ENCODE measurements at regions not wholly inside any gene's neighbourhood (a gene's known extent, or its start where the extent isn't known, plus 50 kb on each side); places are given as distances from the start of the nearest gene placed in this dataset.

DNA sequence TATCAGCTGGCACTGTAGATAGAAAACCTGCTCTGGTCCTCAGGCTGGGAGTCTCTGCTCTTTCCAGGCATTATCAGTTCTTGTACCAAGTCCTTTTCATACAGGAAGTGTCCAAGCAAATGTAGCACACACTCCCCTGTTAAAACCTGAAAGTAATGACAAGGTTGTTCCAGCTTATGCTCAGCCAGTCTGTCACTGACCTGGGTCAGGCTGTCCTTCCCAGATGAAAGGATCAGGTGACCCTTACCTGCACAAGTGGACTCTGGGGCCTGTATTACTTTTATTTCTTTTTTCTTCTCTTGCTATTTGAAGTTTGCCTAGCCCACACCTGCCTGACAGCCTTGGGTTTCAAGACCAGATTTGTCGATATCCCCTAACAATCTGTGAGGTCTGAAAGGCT is 156.3 kb upstream of the SESN3 start:
- Histone ChIP-seq H4K20me1 (ENCODE audit: low read length) (no peaks in the 10 kb centered on the region), H3K27me3 (ENCODE audit: low read length) (peaks cover 9% of the 10 kb centered on the region; the same call in 1 of the 2 replicates), H3K9me3 (ENCODE audit: low read length) (no peaks in the 10 kb centered on the region), H3K36me3 (ENCODE audit: low read depth, low read length) (no peaks in the 10 kb centered on the region), H3K4me3 (ENCODE audit: low read length) (no peak overlapping the region), H3F3A (ENCODE audit: low read length, unreplicated experiment) (no peaks in the 10 kb centered on the region), H2AFZ (ENCODE audit: low read length) (no peak overlapping the region), H3K9ac (ENCODE audit: low read length) (no peak overlapping the region), H3K4me2 (ENCODE audit: low read length) (no peak overlapping the region), H3K4me1 (ENCODE audit: insufficient read depth, low read length) (no peaks in the 10 kb centered on the region), H3K79me2 (ENCODE audit: low read length) (no peaks in the 10 kb centered on the region), H3K27ac (ENCODE audit: low read length) (no peak overlapping the region), H3K9me2 (replicated peaks; ENCODE audit: low read length) (no peaks in the 10 kb centered on the region)
- no TSS peak for BruUV-seq (replicated peaks)
- CTCF ChIA-PET, result no interaction called here
- intact Hi-C loops (cut with micrococcal nuclease), result no loop called here
- TF ChIP-seq EZH2phosphoT487 (IDR thresholded peaks at IDR 0.05; ENCODE audit: borderline replicate concordance, low read length) (no peak), CTCF (conservative IDR thresholded peaks at IDR 0.05; ENCODE audit: low read depth, low read length) (no peak), EZH2 (IDR thresholded peaks at IDR 0.05; ENCODE audit: low read length, unreplicated experiment) (no peak)
- DNase-seq, result no peak
- POLR2A ChIA-PET (ENCODE audit: unreplicated experiment), result no interaction called here
- ATAC-seq, result no peak

DNA sequence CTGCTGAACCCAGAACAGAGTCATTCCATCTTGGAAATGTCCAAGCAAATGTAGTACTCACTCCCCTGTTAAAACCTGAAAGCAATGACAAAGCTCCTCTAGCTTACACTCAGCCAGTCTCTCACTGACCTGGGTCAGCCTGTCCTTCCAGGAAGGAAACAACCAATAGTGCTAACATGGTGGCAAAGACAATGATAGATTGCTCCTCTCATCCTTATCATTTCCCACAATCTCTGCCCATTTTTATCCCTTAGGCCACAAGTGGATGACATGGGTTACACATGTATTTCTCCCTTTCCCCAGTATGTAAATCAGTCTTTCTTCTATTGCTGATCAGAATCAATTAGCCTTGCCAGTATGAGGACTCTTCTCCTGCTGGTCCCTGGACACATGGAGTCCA is 154.6 kb upstream of the SESN3 start:
- no peak overlapping the region for H3K9ac ChIP-seq (ENCODE audit: low read length)
- no peaks in the 10 kb centered on the region for H3K9me2 ChIP-seq (replicated peaks; ENCODE audit: low read length)
- no TSS peak for BruUV-seq (replicated peaks)
- H3K4me2 ChIP-seq (ENCODE audit: low read length), result no peak overlapping the region
- no peaks in the 10 kb centered on the region for H3F3A ChIP-seq (ENCODE audit: low read length, unreplicated experiment)
- ChIA-PET CTCF (no interaction called here), POLR2A (ENCODE audit: unreplicated experiment) (no interaction called here)
- peaks cover 15% of the 10 kb centered on the region; the same call in 1 of the 2 replicates for H3K27me3 ChIP-seq (ENCODE audit: low read length)
- H3K4me1 ChIP-seq (ENCODE audit: insufficient read depth, low read length), result no peaks in the 10 kb centered on the region
- no peak overlapping the region for H3K4me3 ChIP-seq (ENCODE audit: low read length)
- no peak overlapping the region for H2AFZ ChIP-seq (ENCODE audit: low read length)
- H3K36me3 ChIP-seq (ENCODE audit: low read depth, low read length), result no peaks in the 10 kb centered on the region
- no peaks in the 10 kb centered on the region for H4K20me1 ChIP-seq (ENCODE audit: low read length)
- intact Hi-C loops (cut with micrococcal nuclease), result no loop called here
- no peak overlapping the region for H3K27ac ChIP-seq (ENCODE audit: low read length)
- no peaks in the 10 kb centered on the region for H3K9me3 ChIP-seq (ENCODE audit: low read length)
- ATAC-seq, result no peak
- no peak for DNase-seq
- H3K79me2 ChIP-seq (ENCODE audit: low read length), result no peaks in the 10 kb centered on the region
- no peak for TF ChIP-seq EZH2phosphoT487 (IDR thresholded peaks at IDR 0.05; ENCODE audit: borderline replicate concordance, low read length)
- no peak for TF ChIP-seq CTCF (conservative IDR thresholded peaks at IDR 0.05; ENCODE audit: low read depth, low read length)
- TF ChIP-seq EZH2 (IDR thresholded peaks at IDR 0.05; ENCODE audit: low read length, unreplicated experiment), result no peak

- CTCF ChIA-PET, result no interaction called here
- Histone ChIP-seq H3K27ac (ENCODE audit: low read length) (no peak overlapping the region), H3K4me1 (ENCODE audit: insufficient read depth, low read length) (no peaks in the 10 kb centered on the region), H2AFZ (ENCODE audit: low read length) (no peak overlapping the region), H3K9me3 (ENCODE audit: low read length) (no peaks in the 10 kb centered on the region), H3K27me3 (ENCODE audit: low read length) (peaks cover 24% of the 10 kb centered on the region; the same call in 1 of the 2 replicates), H3K4me3 (ENCODE audit: low read length) (no peak overlapping the region), H3F3A (ENCODE audit: low read length, unreplicated experiment) (no peaks in the 10 kb centered on the region), H3K79me2 (ENCODE audit: low read length) (no peaks in the 10 kb centered on the region), H4K20me1 (ENCODE audit: low read length) (no peaks in the 10 kb centered on the region), H3K9ac (ENCODE audit: low read length) (no peak overlapping the region), H3K9me2 (replicated peaks; ENCODE audit: low read length) (no peaks in the 10 kb centered on the region), H3K4me2 (ENCODE audit: low read length) (no peak overlapping the region), H3K36me3 (ENCODE audit: low read depth, low read length) (no peaks in the 10 kb centered on the region)
- TF ChIP-seq EZH2 (IDR thresholded peaks at IDR 0.05; ENCODE audit: low read length, unreplicated experiment) (no peak), EZH2phosphoT487 (IDR thresholded peaks at IDR 0.05; ENCODE audit: borderline replicate concordance, low read length) (no peak), CTCF (conservative IDR thresholded peaks at IDR 0.05; ENCODE audit: low read depth, low read length) (no peak)
- intact Hi-C loops (cut with micrococcal nuclease), result no loop called here
- POLR2A ChIA-PET (ENCODE audit: unreplicated experiment), result no interaction called here
- no peak for DNase-seq
- ATAC-seq, result no peak
- BruUV-seq (replicated peaks), result no TSS peak
Observed at GRCh38 chr11:95379479-95379878, 148.5 kb upstream of the SESN3 start.
